Astrocyte (in vitro differentiated cells and primary cell): ENCODE measurements at regions not wholly inside any gene's neighbourhood (a gene's known extent, or its start where the extent isn't known, plus 50 kb on each side); places are given as distances from the start of the nearest gene placed in this dataset.

ENCODE experiments used
- DNase-seq: peaks from one replicate; pipeline ENCODE4 v3.0.0-alpha.2; 2010; ENCODE audit warnings: low read depth
- FAIRE-seq: peaks from 2 replicates; lab custom pipeline; 2011; peaks lifted over from hg19 to GRCh38; lab: Jason Lieb, UNC
- H2AFZ ChIP-seq: 2 replicates; pipeline ENCODE4 v1.6.0; 2012; ENCODE audit warnings: low read depth, low read length, inconsistent platforms
- H3K27ac ChIP-seq: 2 replicates; pipeline ENCODE4 v1.5.1; 2011; ENCODE audit warnings: low read depth, low read length, inconsistent platforms
- H3K27me3 ChIP-seq: 2 replicates; pipeline ENCODE4 v1.6.0; 2011; ENCODE audit warnings: low read length, inconsistent platforms; ENCODE audit not compliant: insufficient read depth
- H3K36me3 ChIP-seq: 2 replicates; pipeline ENCODE4 v1.5.1; 2011; ENCODE audit warnings: low read length, inconsistent platforms; ENCODE audit not compliant: insufficient read depth
- H3K4me1 ChIP-seq: 2 replicates; pipeline ENCODE4 v1.5.1; 2011; ENCODE audit warnings: low read length, inconsistent platforms; ENCODE audit not compliant: insufficient read depth
- H3K4me2 ChIP-seq: 2 replicates; pipeline ENCODE4 v1.6.0; 2012; ENCODE audit warnings: low read length, inconsistent platforms
- H3K4me3 ChIP-seq: 2 replicates; pipeline ENCODE4 v1.5.1; 2011; ENCODE audit warnings: low read depth, mild to moderate bottlenecking, low read length, inconsistent platforms; ENCODE audit not compliant: insufficient read depth
- H3K79me2 ChIP-seq: 2 replicates; pipeline ENCODE4 v1.6.0; 2012; ENCODE audit warnings: mild to moderate bottlenecking, low read length, inconsistent platforms; ENCODE audit not compliant: insufficient read depth
- H3K9ac ChIP-seq: 2 replicates; pipeline ENCODE4 v1.6.0; 2012; ENCODE audit warnings: mild to moderate bottlenecking, low read length, inconsistent platforms
- H3K9me3 ChIP-seq: 2 replicates; pipeline ENCODE4 v1.5.1; 2012; ENCODE audit warnings: low read depth, mild to moderate bottlenecking, low read length, inconsistent platforms; ENCODE audit not compliant: insufficient read depth
- H4K20me1 ChIP-seq: 2 replicates; pipeline ENCODE4 v1.6.0; 2012; ENCODE audit warnings: low read length, inconsistent platforms; ENCODE audit not compliant: insufficient read depth
- H3K27ac Mint-ChIP-seq: one replicate; pipeline ENCODE4 v1.8.0; 2021; ENCODE audit warnings: mild to moderate bottlenecking, mixed read lengths; ENCODE audit not compliant: unreplicated experiment
- H3K27me3 Mint-ChIP-seq: one replicate; pipeline ENCODE4 v1.8.0; 2021; ENCODE audit warnings: low read depth, mixed read lengths; ENCODE audit not compliant: unreplicated experiment
- H3K36me3 Mint-ChIP-seq: one replicate; pipeline ENCODE4 v1.8.0; 2021; ENCODE audit warnings: low read depth, mixed read lengths; ENCODE audit not compliant: unreplicated experiment
- H3K4me1 Mint-ChIP-seq: one replicate; pipeline ENCODE4 v1.8.0; 2021; ENCODE audit warnings: low read depth, mixed read lengths; ENCODE audit not compliant: unreplicated experiment
- H3K4me3 Mint-ChIP-seq: one replicate; pipeline ENCODE4 v1.8.0; 2021; ENCODE audit warnings: mild to moderate bottlenecking, moderate library complexity, mixed read lengths; ENCODE audit not compliant: unreplicated experiment
- H3K9me3 Mint-ChIP-seq: one replicate; pipeline ENCODE4 v1.8.0; 2021; ENCODE audit warnings: mild to moderate bottlenecking, mixed read lengths; ENCODE audit not compliant: unreplicated experiment
- CTCF ChIP-seq: IDR thresholded peaks from 2 replicates; pipeline ENCODE4 v1.5.1; 2011; ENCODE audit warnings: low read depth, mild to moderate bottlenecking, inconsistent platforms, low read length, moderate library complexity; ENCODE audit not compliant: insufficient read depth
- EZH2 ChIP-seq: IDR thresholded peaks from 2 replicates; pipeline ENCODE4 v1.6.1; 2012; ENCODE audit warnings: mild to moderate bottlenecking, low read length, inconsistent platforms; ENCODE audit not compliant: insufficient read depth

GRCh38 chr3:194001728-194002459 lies 134.1 kb upstream of the HES1 start:
- H3K36me3 Mint-ChIP-seq, result no peaks in the 10 kb centered on the region
- H3K27ac ChIP-seq, result no peak overlapping the region
- no peaks in the 10 kb centered on the region for H3K79me2 ChIP-seq
- TF ChIP-seq EZH2, result no peak
- TF ChIP-seq CTCF, result no peak
- no peaks in the 10 kb centered on the region for H3K9me3 ChIP-seq
- H3K27me3 Mint-ChIP-seq, result peaks cover 61% of the 10 kb centered on the region
- no peak overlapping the region for H2AFZ ChIP-seq
- H3K36me3 ChIP-seq, result no peaks in the 10 kb centered on the region
- H3K9me3 Mint-ChIP-seq, result peaks cover 3% of the 10 kb centered on the region
- H3K9ac ChIP-seq, result no peak overlapping the region
- H3K4me3 ChIP-seq, result no peak overlapping the region
- peak overlapping the region; percentile 41 for H3K4me3 Mint-ChIP-seq
- no peak overlapping the region for H3K27ac Mint-ChIP-seq
- peaks cover 14% of the 10 kb centered on the region for H3K4me1 ChIP-seq
- peaks cover 16% of the 10 kb centered on the region for H3K27me3 ChIP-seq
- peaks cover 30% of the 10 kb centered on the region for H3K4me1 Mint-ChIP-seq
- no peaks in the 10 kb centered on the region for H4K20me1 ChIP-seq
- DNase-seq (no peak), FAIRE-seq (no peak)
- peak overlapping the region; percentile 84 for H3K4me2 ChIP-seq

- TF ChIP-seq CTCF, result no peak
- no peak for TF ChIP-seq EZH2
- H3K9me3 Mint-ChIP-seq, result peaks cover 3% of the 10 kb centered on the region
- no peaks in the 10 kb centered on the region for H3K79me2 ChIP-seq
- no peaks in the 10 kb centered on the region for H3K9me3 ChIP-seq
- H3K4me3 ChIP-seq, result peak overlapping the region; percentile 43
- H3K36me3 Mint-ChIP-seq, result no peaks in the 10 kb centered on the region
- H3K27ac Mint-ChIP-seq, result peak overlapping the region; percentile 67
- peaks cover 61% of the 10 kb centered on the region for H3K27me3 Mint-ChIP-seq
- H3K4me1 Mint-ChIP-seq, result peaks cover 22% of the 10 kb centered on the region
- peak overlapping the region; percentile 86 for H3K27ac ChIP-seq
- H3K36me3 ChIP-seq, result no peaks in the 10 kb centered on the region
- H3K9ac ChIP-seq, result peak overlapping the region; percentile 74
- H3K4me3 Mint-ChIP-seq, result peak overlapping the region; percentile 66
- DNase-seq, result peak; percentile 93
- H3K4me1 ChIP-seq, result peaks cover 14% of the 10 kb centered on the region
- no peaks in the 10 kb centered on the region for H4K20me1 ChIP-seq
- H3K27me3 ChIP-seq, result peaks cover 20% of the 10 kb centered on the region
- peak overlapping the region; percentile 84 for H3K4me2 ChIP-seq
- H2AFZ ChIP-seq, result peak overlapping the region; percentile 65
- no peak for FAIRE-seq
Measured at GRCh38 chr3:194003114-194004057, 132.6 kb upstream of the HES1 start.
